GM12865 (cell line): ENCODE measurements at regions not wholly inside any gene's neighbourhood (a gene's known extent, or its start where the extent isn't known, plus 50 kb on each side); places are given as distances from the start of the nearest gene placed in this dataset.

ENCODE experiments used
- DNase-seq: peaks from one replicate; pipeline ENCODE4 v3.0.0; 2010; ENCODE audit warnings: low read depth
- H3K4me3 ChIP-seq: 2 replicates; pipeline ENCODE4 v1.5.1; 2011; ENCODE audit warnings: mild to moderate bottlenecking, low read depth, low read length, control low read depth
- CTCF ChIP-seq: IDR thresholded peaks from 2 replicates; pipeline ENCODE4 v1.5.1; 2011; ENCODE audit warnings: low read length, control low read depth, low read depth, inconsistent platforms; ENCODE audit not compliant: insufficient read depth; ENCODE audit errors: missing control alignments

- DNase-seq: no peak
- H3K4me3 ChIP-seq: no peak overlapping the region
- TF ChIP-seq CTCF: no peak
These were observed 281.2 kb downstream of the BRINP1 start for GRCh38 chr9:119088002-119088547.

- no peak for DNase-seq
- no peak overlapping the region for H3K4me3 ChIP-seq
- no peak for TF ChIP-seq CTCF
These were observed 278.2 kb downstream of the BRINP1 start for GRCh38 chr9:119091074-119091473.

- no peak for TF ChIP-seq CTCF
- no peak overlapping the region for H3K4me3 ChIP-seq
- no peak for DNase-seq
These were observed 277.1 kb downstream of the BRINP1 start for GRCh38 chr9:119092125-119092524.

- no peak overlapping the region for H3K4me3 ChIP-seq
- DNase-seq: no peak
- TF ChIP-seq CTCF: no peak
These were observed 275.1 kb downstream of the BRINP1 start for GRCh38 chr9:119094086-119094485.

GRCh38 chr9:119095072-119095471, 274.2 kb downstream of the BRINP1 start:
- TF ChIP-seq CTCF: no peak
- no peak overlapping the region for H3K4me3 ChIP-seq
- no peak for DNase-seq

GRCh38 chr9:119101048-119101447, 268.2 kb downstream of the BRINP1 start:
- H3K4me3 ChIP-seq: no peak overlapping the region
- no peak for TF ChIP-seq CTCF
- no peak for DNase-seq

GRCh38 chr9:119114681-119115080, 254.6 kb downstream of the BRINP1 start:
- TF ChIP-seq CTCF: no peak
- no peak overlapping the region for H3K4me3 ChIP-seq
- no peak for DNase-seq
